ENCODE measurements at regions not wholly inside any gene's neighbourhood (a gene's known extent, or its start where the extent isn't known, plus 50 kb on each side); places are given as distances from the start of the nearest gene placed in this dataset.
"Not testable (repeated sequence)": the region's sequence is repeated elsewhere in the genome, so short reads cannot be mapped to it uniquely, and the experiment has no call there.

GRCh38 chr3:161600173-161600572, 103.6 kb downstream of the OTOL1 start:
- no peak for DNase-seq (ENCODE audit: low spot score)

- no peak for DNase-seq (ENCODE audit: low spot score)
These were observed 105.9 kb downstream of the OTOL1 start for GRCh38 chr3:161602475-161602874.

GRCh38 chr3:161602918-161603317, 106.3 kb downstream of the OTOL1 start:
- no peak for DNase-seq (ENCODE audit: low spot score)

DNA sequence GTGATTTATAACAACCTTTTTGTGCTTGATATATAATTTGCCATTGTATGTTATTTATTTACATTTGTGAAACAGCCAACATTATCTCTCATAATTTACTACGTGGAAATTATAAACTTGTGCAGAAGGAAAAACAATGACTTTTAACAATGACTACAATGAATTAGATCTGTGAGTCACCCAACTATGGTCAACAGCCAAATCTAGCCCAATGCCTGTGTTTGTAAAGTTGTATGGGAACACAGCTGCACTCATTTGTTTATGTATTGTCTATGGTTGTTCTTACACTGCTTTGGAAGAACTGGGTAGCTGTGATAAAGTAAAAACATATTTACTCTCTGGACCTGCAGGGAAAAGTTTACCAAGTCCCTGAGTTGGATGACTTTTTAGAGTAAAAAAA, 110.4 kb downstream of the OTOL1 start:
- no peak for DNase-seq (ENCODE audit: low spot score)

- DNase-seq (ENCODE audit: low spot score), result no peak
These were observed 122.7 kb downstream of the OTOL1 start for GRCh38 chr3:161619351-161619750.

DNA sequence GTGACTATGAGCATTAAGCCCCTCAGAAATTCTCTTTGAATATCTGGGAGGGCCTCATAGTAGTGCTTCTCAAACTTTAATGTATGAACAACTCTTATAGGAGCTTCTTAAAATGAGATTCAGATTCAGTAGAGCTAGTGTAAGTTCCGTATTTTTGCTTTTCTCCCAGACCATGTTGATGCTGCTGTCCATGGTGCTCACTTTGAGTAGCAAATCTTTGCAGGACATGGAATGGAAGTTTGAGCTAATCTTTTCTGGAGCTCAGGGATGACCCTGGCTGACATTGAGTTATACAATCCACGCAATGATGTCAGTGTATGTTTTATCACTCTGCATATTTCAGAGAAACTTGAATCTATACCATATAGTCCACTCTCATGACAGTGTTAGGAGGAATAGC, 134.2 kb downstream of the OTOL1 start:
- peak; percentile 10 for DNase-seq (ENCODE audit: low spot score)

DNA sequence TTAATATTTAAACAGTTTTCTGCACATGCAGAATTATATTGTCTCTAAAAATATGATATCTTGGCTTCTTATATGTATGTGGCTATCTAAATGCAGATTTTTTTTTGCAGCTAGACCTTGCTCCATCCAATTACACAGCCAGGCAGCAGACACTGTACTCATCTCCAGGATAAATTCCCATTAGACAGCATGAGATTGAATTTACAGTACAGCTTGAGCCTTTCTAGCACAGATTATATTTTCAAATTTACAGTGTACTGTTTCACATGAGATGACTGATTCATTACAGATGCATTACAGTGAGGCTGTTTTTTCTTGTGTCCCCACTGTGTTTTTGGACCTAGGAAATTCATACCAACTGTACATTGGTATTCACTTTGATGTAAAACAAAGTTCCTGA, 134.9 kb downstream of the OTOL1 start:
- DNase-seq (ENCODE audit: low spot score), result peak; percentile 80

GRCh38 chr3:161637559-161637958, 141.0 kb downstream of the OTOL1 start:
- DNase-seq (ENCODE audit: low spot score), result no peak

- not testable (repeated sequence) for DNase-seq (ENCODE audit: low spot score)
These were observed 142.5 kb downstream of the OTOL1 start for GRCh38 chr3:161639095-161639494.

GRCh38 chr3:161640181-161640580, 143.6 kb downstream of the OTOL1 start:
- DNase-seq (ENCODE audit: low spot score), result no peak

GRCh38 chr3:161641287-161641686, 144.7 kb downstream of the OTOL1 start:
- no peak for DNase-seq (ENCODE audit: low spot score)

DNA sequence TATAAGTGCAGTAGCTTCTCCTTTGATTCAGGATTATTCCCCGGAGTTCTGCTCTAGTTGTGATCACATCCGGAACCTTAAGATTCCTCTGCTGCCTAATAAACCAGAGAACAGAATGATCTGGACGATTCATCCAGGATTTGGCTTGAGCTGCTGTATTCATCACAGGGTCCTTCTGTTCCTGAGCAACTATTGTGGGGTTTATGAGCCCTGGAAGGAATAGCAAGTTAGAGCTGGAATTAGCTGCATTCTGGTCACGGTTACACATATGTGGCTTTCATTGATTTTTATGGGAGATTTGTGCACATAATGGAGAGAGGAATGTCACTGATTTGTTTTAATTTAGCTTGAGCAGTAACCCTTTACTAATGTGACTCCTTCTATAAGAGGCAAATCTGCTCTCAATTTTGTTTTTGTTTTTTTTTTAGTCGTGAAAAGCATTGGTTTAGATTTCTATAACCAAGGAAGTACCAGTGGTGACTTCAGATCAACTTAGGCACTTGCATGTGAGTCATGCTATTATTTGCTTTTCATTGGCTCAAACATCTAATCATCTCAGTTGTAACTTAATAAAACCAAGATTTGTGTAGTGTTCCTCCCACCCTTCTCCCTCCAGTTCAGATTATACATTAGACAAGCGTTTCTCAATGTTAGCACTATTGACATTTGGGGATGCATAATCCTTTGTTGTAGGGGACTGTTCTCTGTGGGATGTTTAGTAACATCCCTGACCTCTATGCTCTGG, 148.5 kb downstream of the OTOL1 start:
- no peak for DNase-seq (ENCODE audit: low spot score)

- no peak for DNase-seq (ENCODE audit: low spot score)
These were observed 151.4 kb downstream of the OTOL1 start for GRCh38 chr3:161647936-161648470.

- DNase-seq (ENCODE audit: low spot score), result no peak
These were observed 153.4 kb downstream of the OTOL1 start for GRCh38 chr3:161649900-161650484.

GRCh38 chr3:161657786-161658185, 161.2 kb downstream of the OTOL1 start:
- DNase-seq (ENCODE audit: low spot score), result no peak

- DNase-seq (ENCODE audit: low spot score), result no peak
These were observed 174.5 kb downstream of the OTOL1 start for GRCh38 chr3:161671141-161671540.

- no peak for DNase-seq (ENCODE audit: low spot score)
These were observed 175.9 kb downstream of the OTOL1 start for GRCh38 chr3:161672478-161672877.

DNA sequence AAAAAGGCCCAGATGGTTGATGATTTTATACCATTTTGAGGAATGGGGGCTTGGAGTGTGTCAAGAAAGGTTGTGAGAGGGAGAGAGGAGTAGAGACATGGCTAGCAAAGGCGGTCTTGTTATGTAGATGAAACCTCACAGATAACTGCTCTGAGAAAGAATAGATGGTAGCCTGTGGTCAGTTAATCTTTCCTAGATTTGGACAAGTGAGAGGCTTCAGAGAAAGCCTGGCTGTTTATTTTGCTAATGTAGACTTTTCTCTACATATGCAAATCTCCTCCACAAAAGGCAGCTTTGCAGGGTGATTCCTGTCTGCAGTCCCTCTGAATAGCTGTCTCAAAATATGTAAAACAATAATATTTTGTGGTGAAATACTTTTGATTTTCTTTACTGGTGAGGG, 177.3 kb downstream of the OTOL1 start:
- no peak for DNase-seq (ENCODE audit: low spot score)

- DNase-seq (ENCODE audit: low spot score), result peak; percentile 41
These were observed 177.8 kb downstream of the OTOL1 start for GRCh38 chr3:161674402-161674801.

DNA sequence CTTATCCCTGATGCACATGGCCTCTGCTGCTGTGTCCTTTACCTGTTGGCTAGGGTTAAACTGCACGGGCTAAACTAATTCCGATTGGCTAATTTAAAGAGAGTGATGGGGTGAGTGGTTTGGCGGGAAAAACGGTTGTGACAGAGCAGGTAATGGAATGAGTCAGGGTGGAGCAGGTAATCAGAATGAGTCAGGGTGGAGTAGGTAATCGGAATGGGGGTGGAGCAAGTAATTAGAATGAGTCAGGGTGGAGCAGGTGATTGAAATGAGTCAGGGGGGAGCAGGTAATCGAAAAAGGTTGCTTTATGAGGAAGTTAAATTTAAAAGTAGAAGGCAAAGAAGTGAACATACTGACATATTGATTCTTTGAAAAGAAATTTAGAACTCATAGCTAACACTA, 185.2 kb downstream of the OTOL1 start:
- DNase-seq (ENCODE audit: low spot score), result not testable (repeated sequence)

DNA sequence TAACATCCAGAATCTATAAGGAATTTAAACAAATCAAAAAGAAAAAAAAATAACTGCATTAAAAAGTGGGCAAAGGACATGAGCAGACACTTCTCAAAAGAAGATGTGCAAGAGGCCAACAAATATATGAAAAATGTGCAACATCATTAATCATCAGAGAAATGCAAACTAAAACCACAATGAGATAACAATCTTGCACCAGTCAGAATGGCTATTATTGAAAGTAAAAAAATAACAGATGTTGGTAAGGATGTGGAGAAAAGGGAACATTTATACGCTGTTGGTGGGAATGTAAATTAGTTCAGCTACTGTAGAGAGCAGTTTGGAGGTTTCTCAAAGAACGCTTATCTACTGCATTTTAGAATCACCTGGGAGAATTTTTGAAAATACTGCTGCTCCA, 186.1 kb downstream of the OTOL1 start:
- DNase-seq (ENCODE audit: low spot score), result no peak

DNA sequence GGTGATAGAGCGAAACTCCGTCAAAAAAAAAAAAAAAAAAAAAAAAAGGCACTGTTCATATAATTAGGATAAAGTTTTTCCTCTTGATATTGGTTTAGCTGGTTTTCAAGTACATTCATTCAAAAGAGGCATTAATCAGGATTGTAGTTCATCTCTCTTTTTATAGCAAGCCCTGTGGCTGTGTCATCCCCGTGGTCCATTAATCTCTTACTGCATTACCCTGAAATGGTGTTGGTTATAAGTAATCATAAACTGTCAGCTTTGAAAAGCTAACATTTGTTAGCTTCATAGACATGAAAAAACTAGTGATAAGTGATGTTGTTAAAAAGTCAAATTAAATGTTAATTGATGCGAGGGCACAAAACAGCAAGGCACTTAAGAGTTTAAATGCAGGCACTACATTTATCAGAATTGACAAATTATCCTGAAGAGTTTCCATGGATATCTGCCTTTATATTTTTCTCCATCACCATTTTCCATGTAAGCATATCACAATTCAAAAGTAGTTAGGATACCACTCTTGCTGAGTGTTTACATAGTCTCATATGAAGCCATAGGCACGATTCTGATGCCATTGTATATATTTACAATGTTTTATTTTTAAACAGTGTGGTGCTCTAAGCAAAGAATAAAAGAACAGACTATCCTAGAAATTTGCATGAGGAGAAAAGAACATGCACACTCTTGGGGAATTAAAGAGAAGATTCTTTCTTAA, 193.1 kb downstream of the OTOL1 start:
- DNase-seq (ENCODE audit: low spot score), result no peak

DNA sequence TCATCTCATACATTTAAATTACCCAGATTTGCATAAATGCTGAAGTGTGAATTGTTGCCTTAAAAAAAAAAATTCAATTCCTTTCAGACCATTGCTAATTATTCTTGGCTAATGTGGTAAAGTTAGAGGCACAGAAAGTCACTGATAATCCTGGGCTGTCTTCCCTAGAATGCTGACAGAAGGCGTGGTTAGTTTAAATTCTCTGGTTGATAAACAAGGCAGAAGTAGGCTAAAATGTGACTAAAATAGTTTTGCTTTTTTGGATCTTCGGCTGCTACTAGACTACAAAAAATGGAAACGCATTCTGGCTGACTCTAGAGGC, 193.7 kb downstream of the OTOL1 start:
- no peak for DNase-seq (ENCODE audit: low spot score)
